ENCODE measurements at regions not wholly inside any gene's neighbourhood (a gene's known extent, or its start where the extent isn't known, plus 50 kb on each side); places are given as distances from the start of the nearest gene placed in this dataset.
A peak's percentile ranks its signal among the peaks of the same experiment; 100 is the strongest.

GRCh38 chr6:167506443-167507301 is 181.8 kb downstream of the TTLL2 start (continued):
- no peak for TF ChIP-seq ATF7 (IDR thresholded peaks at IDR 0.05)
- no peak for TF ChIP-seq ATF7 (CRISPR knock-in tag; IDR thresholded peaks at IDR 0.05)
- peak; percentile 88 for TF ChIP-seq HDAC2 (CRISPR knock-in tag; IDR thresholded peaks at IDR 0.05)
- TF ChIP-seq RCOR2 (CRISPR knock-in tag; IDR thresholded peaks at IDR 0.05), result no peak
- peak; percentile 27 for TF ChIP-seq ZNF781 (CRISPR knock-in tag; IDR thresholded peaks at IDR 0.05; ENCODE audit: borderline replicate concordance, not compliant biosample characterization)
- TF ChIP-seq NFKBIZ (CRISPR knock-in tag; IDR thresholded peaks at IDR 0.05), result no peak; the same call in 1 of the 2 replicates
- TF ChIP-seq ZNF3 (CRISPR knock-in tag; IDR thresholded peaks at IDR 0.05), result no peak
- TF ChIP-seq IKZF4 (CRISPR knock-in tag; IDR thresholded peaks at IDR 0.05; ENCODE audit: borderline replicate concordance, low read depth, not compliant biosample characterization), result peak; percentile 70
- no peak for TF ChIP-seq ONECUT2 (CRISPR knock-in tag; IDR thresholded peaks at IDR 0.05)
- no peak for TF ChIP-seq LCORL (IDR thresholded peaks at IDR 0.05)
- peak; percentile 92 for TF ChIP-seq LCORL (CRISPR knock-in tag; IDR thresholded peaks at IDR 0.05)
- no peak for TF ChIP-seq ZNF562 (CRISPR knock-in tag; IDR thresholded peaks at IDR 0.05; ENCODE audit: borderline replicate concordance)
- no peak for TF ChIP-seq MXD1 (CRISPR knock-in tag; IDR thresholded peaks at IDR 0.05)
- TF ChIP-seq ZFP37 (CRISPR knock-in tag; IDR thresholded peaks at IDR 0.05; ENCODE audit: borderline replicate concordance), result no peak
- TF ChIP-seq FOXP4 (CRISPR knock-in tag; IDR thresholded peaks at IDR 0.05), result no peak; the same call in 1 of the 2 replicates
- no peak; the same call in 1 of the 2 replicates for TF ChIP-seq TIGD3 (CRISPR knock-in tag; IDR thresholded peaks at IDR 0.05; ENCODE audit: borderline replicate concordance)
- no peak for TF ChIP-seq ZNF605 (CRISPR knock-in tag; IDR thresholded peaks at IDR 0.05)
- TF ChIP-seq CC2D1A (CRISPR knock-in tag; IDR thresholded peaks at IDR 0.05), result no peak
- no peak for TF ChIP-seq RBM22 (optimal IDR thresholded peaks at IDR 0.05; ENCODE audit: low read length)
- TF ChIP-seq ZNF333 (CRISPR knock-in tag; IDR thresholded peaks at IDR 0.05; ENCODE audit: borderline replicate concordance), result no peak
- no peak for TF ChIP-seq ZNF281 (CRISPR knock-in tag; IDR thresholded peaks at IDR 0.05; ENCODE audit: borderline replicate concordance)
- no peak for TF ChIP-seq TEAD2 (CRISPR knock-in tag; IDR thresholded peaks at IDR 0.05)
- no peak for TF ChIP-seq ZNF75D (CRISPR knock-in tag; IDR thresholded peaks at IDR 0.05; ENCODE audit: borderline replicate concordance)
- TF ChIP-seq RXRA (CRISPR knock-in tag; IDR thresholded peaks at IDR 0.05), result peak; percentile 56; the same call in 1 of the 2 replicates
- TF ChIP-seq CREB1 (IDR thresholded peaks at IDR 0.05), result no peak
- TF ChIP-seq CREB1 (CRISPR knock-in tag; IDR thresholded peaks at IDR 0.05), result no peak
